Left colon (tissue), 2 donors: ENCODE measurements at regions not wholly inside any gene's neighbourhood (a gene's known extent, or its start where the extent isn't known, plus 50 kb on each side); places are given as distances from the start of the nearest gene placed in this dataset.
"Not testable (repeated sequence)": the region's sequence is repeated elsewhere in the genome, so short reads cannot be mapped to it uniquely, and the experiment has no call there.

Experiments
- ATAC-seq: fragments of 200-7000 bp; cut with Tn5 transposase; one replicate; pipeline ENCODE4 v1.9.1; 2020; ENCODE audit warnings: mild to moderate bottlenecking, moderate library complexity
- DNase-seq, 2 donors: peaks; one replicate each; pipeline ENCODE4 v3.0.0-alpha.2; 2020
- intact Hi-C, 2 donors: fragments of 100-400 bp; cut with DNase I in 1 of 2; cut with micrococcal nuclease in 1 of 2; formaldehyde crosslinking; loops; one replicate each; pipeline versions ENCODE4 v1.11.2 to v1.14.0; 2022; cut with DNase I, micrococcal nuclease
- donor health status: DM: no; HTN: no; CAD: no.
- donor health status: DM: yes; HTN: yes; CAD: no.

- intact Hi-C loops: no loop called here
- ATAC-seq: no peak
- DNase-seq: no peak
Measured at GRCh38 chr13:86562866-86563265, 763.6 kb upstream of the SLITRK6 start.

DNA sequence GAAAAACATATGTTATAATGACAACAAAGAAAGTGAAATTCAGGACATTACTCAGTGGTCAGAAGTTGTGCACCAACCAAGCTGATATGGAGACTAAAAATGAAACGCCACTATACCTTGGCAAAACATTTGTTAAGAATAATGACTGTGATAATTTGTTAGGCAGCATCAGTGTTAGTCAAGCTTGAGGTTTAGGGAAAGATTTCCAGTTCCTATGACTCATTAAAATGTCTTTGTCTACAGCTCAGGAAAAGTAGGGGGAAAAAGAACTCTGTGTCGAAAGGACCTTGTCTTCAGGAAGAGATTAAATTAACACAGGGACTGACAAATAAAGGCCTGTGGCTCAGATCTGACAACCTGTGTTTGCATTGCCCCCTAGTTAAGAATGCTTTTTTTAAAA, 764.1 kb upstream of the SLITRK6 start:
- DNase-seq: no peak
- intact Hi-C loops: no loop called here
- ATAC-seq: no peak

DNA sequence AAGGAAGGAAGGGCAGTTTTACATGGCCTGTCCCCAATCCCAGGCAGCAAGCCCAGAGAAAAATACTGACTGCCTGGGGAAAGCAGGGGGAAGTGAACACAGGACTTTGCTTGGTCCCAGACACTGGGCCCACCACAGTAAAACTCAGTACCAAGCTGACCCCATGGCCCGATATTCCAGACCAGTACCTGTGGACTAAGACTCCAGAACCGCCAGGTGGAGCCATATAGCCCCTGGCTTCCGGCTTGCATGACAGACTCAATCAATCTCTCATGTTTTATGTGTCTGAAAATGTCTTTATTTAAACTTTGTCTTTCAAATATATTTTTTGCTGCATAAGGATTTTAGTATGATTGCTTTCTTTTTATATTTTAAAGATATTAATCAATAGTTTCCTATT, 767.9 kb upstream of the SLITRK6 start:
- DNase-seq (no peak), ATAC-seq (no peak)
- intact Hi-C loops: no loop called here

DNA sequence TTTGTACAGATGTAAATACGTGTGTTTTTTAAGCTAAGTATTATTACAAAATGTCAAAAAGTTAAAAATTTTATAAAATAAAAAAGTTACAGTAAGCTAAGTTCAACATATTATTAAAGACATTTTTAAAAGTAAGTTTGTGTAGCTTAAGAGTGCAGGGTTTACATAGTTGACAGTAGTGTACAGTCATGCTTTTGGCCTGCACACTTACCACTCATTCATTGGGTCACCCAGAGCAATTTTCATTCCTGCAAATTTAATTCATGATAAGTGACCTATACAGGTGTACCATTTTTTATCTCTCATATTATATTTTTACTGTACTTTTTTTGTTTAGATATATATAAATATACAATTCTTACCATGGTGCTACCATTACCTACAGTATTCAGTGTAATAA, 769.9 kb upstream of the SLITRK6 start:
- no peak for ATAC-seq
- intact Hi-C loops: no loop called here
- no peak for DNase-seq

GRCh38 chr13:86569974-86570373, 770.8 kb upstream of the SLITRK6 start:
- DNase-seq (no peak), ATAC-seq (no peak)
- intact Hi-C loops: no loop called here

DNA sequence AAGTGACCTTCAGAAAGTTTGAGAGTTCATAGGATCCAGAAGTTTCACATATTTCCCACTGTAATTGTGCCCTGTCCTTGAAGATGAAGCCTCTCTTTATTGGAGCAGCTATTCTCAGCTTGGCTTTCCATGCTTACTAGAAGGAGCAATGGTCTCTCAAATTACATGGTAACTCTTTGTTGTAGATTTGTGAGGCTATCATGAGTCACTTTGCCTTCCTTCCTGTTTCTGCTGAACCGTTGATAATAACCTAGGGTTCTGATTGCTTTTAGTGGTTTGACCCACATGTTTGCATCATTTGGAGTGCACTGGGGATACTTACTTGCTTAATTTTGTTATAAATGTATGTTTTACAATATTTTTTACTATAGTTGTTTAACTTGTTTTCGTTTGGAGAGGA, 772.9 kb upstream of the SLITRK6 start:
- intact Hi-C loops: no loop called here
- DNase-seq (no peak), ATAC-seq (no peak)

- intact Hi-C loops: no loop called here
- DNase-seq (no peak), ATAC-seq (no peak)
Measured at GRCh38 chr13:86579662-86580061, 780.4 kb upstream of the SLITRK6 start.

- ATAC-seq (no peak), DNase-seq (no peak)
- intact Hi-C loops: no loop called here
Measured at GRCh38 chr13:86581706-86582105, 782.5 kb upstream of the SLITRK6 start.

DNA sequence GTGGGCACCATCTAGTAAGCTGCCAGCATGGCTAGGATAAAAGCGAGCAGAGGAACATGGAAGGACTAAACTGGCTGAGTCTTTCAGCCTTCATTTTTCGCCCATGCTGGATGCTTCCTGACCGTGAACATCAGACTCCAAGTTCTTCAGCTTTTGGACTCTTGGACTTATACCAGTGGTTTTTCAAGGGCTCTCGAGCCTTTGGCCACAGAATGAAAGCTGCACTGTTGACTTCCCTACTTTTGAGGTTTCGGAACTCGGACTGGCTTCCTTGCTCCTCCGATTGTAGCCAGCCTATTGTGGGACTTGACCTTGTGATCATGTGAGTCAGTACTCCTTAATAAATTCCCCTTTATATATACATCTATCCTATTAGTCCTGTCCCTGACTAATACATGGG, 785.1 kb upstream of the SLITRK6 start:
- DNase-seq (no peak), ATAC-seq (no peak)
- intact Hi-C loops: no loop called here

DNA sequence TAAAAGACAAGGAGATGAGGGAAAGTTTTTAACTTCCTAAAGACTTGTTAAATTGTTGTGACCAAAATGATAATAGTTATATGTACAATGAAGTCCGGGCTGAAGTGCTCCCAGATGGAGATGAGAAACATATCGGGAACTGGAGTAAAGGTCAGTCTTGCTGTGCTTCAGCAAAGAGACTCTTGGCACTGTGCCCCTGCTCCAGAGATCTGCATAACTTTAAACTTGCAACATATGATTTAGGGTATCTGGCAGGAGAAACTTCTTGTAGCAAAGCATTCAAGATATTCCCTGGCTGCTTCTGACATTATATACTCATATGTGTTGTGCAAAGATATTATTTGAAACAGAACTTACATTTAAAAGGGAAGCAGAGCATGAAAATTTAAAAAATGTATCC, 786.6 kb upstream of the SLITRK6 start:
- ATAC-seq (no peak), DNase-seq (peak; percentile 23 to 39)
- intact Hi-C loops: no loop called here

DNA sequence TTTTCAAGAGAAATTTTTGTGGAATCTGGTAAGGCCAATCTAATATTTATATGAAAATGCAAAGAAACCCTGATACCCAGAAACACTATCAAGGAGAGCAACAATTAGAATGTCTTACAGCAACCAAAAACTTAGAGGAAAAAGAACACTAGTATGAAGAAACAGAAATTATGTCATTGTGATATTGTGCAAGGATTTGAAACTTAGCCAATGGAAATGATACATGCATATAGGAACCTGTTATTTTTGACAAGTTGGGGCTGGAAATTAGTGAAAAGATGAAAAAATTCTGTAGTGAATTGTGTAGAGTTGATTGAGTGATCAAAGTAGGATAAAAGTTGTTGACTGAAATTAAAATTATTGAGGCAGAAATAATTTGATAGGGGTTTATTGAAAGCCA, 792.6 kb upstream of the SLITRK6 start:
- ATAC-seq (no peak), DNase-seq (no peak)
- intact Hi-C loops: no loop called here

DNA sequence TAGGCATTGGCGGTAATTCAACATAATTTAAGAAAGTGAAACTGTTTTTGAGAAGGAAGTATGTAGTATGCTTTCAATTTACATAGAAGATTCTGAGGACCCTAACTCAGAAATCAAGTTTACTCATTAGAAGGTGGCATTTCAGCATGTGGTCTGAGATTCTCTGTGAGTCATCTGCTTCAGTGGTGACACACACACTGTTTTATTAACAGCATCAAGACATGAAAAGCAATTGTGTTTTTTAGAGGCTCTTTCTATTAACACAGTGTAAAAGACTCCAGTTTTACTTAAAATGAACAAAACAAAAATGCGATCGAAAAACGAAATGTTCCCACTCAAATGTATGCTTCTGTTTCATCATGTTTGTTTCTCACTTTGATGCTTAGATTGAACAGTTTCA, 802.1 kb upstream of the SLITRK6 start:
- intact Hi-C loops: no loop called here
- no peak for DNase-seq
- ATAC-seq: no peak

DNA sequence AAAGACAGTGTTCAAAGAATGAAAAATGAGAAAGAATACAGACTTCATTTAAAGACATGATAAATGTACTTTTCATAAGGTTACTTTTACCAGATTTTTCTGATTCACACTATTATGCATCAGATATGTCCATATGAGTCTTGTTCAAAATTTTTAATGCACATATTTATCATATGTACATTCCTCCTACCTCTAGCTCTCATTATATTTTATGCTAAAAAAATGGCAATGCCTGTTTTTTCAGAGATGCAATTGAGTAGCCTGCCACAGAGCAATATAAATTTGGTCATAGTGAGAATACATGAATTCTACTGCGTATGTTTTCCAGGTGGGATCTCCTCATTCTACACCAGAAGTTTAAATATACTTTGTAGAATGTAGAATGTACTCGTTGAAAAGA, 807.0 kb upstream of the SLITRK6 start:
- intact Hi-C loops: no loop called here
- no peak for ATAC-seq
- DNase-seq: no peak

- DNase-seq: no peak
- intact Hi-C loops: no loop called here
Measured at GRCh38 chr13:86608701-86609100, 809.5 kb upstream of the SLITRK6 start.

GRCh38 chr13:86633346-86633745, 834.1 kb upstream of the SLITRK6 start:
- intact Hi-C loops: no loop called here

More at GRCh38 chr13:86608701-86609100, 809.5 kb upstream of the SLITRK6 start:
- no peak for ATAC-seq

GRCh38 chr13:86651171-86651570, 852.0 kb upstream of the SLITRK6 start:
- intact Hi-C loops, ATAC-seq: not testable (repeated sequence)

More at GRCh38 chr13:86633346-86633745, 834.1 kb upstream of the SLITRK6 start:
- ATAC-seq (no peak), DNase-seq (no peak)

DNA sequence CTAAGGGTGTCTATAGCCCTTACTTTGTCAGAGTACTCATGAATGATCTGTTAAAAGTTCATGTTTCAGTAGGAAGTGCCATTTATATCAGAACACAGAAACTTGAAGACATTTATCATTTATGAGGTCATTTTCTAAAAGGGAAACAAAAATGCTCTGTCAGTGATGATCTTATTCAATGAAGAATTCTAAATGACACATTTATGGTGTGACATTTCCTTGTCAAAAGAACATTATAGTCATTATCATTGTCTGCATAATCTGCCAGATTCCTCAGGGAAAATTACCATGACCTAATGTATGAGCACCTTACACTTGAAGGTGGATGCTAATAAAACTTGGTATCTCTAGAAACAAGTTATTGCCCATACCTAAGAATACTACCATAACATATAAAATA, 853.8 kb upstream of the SLITRK6 start:
- intact Hi-C loops: no loop called here
- DNase-seq: no peak
- no peak for ATAC-seq

More at GRCh38 chr13:86651171-86651570, 852.0 kb upstream of the SLITRK6 start:
- not testable (repeated sequence) for DNase-seq

DNA sequence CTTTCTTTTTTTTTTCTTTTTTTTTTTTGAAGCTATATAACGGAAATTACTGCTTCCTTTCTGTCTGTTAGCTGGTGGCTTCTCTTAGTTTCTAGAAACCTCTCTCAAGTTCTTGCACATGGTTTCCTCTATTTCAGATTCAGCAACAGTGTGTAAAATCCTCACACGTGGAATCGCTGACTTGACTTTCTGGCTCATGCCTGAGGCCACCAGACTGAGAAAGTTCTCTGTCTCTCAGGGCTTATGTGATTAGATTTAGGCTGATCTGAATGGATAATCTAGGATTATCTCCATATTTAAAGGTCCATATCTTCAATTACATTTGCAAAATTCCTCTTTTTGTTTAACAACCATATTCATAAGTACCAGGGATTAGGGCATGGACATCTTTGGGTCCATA, 856.3 kb upstream of the SLITRK6 start:
- intact Hi-C loops: no loop called here
- no peak for ATAC-seq
- DNase-seq: no peak

- intact Hi-C loops: no loop called here
- ATAC-seq: no peak
Measured at GRCh38 chr13:86660090-86660489, 860.9 kb upstream of the SLITRK6 start.

GRCh38 chr13:86665842-86666241, 866.6 kb upstream of the SLITRK6 start:
- ATAC-seq: no peak
- DNase-seq: no peak
- intact Hi-C loops: no loop called here

More at GRCh38 chr13:86660090-86660489, 860.9 kb upstream of the SLITRK6 start:
- no peak for DNase-seq

DNA sequence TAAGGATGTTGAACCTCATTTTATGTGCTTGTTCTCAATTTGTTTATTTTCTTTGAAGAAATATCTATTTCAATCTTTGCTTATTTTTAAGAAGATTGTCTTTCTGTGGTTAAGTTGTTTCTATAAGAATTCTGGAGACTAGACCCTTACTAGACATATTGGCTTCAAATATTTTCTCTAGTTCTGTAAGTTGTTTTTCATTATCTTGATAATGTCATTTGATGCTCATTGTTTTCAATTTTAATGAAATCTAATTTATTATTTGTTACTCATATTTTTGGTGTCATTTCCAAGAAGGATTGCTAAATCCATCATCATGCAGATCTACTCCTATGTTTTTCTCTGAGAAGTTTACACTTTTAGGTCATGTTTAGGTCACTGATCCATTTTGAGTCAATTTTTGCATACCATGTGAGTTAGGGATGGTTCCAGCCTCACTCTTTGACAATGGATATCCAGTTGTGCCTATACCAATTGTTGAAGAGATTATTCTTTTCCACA, 874.8 kb upstream of the SLITRK6 start:
- DNase-seq: no peak
- intact Hi-C loops: no loop called here
- no peak for ATAC-seq

DNA sequence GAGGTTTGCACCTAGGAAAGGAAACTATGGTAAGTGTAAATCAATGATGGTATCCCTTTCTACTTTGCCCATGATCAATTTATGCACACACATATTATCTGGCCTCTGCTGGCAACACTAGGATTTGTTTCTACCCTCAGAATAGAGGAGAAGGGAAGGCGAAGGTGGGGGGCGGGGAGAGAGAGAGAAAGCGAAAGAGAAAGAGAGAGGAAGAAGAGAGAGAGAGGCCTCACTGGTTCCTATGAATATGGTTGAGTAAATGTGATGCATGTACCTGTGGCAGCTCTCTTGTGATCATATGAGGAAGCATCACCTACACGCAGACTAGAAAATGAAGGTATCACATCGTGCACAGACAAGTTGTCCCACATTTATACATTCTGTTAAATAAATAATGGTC, 882.0 kb upstream of the SLITRK6 start:
- intact Hi-C loops: no loop called here
- DNase-seq: no peak
- no peak for ATAC-seq
